ENCODE measurements at regions not wholly inside any gene's neighbourhood (a gene's known extent, or its start where the extent isn't known, plus 50 kb on each side); places are given as distances from the start of the nearest gene placed in this dataset.

GRCh38 chr12:89236748-89237383, 115.4 kb downstream of the DUSP6 start:
- Mint-ChIP-seq H3K4me1 (peaks cover 32% of the 10 kb centered on the region), H3K27me3 (ENCODE audit: low read depth in 3 of 3) (peaks cover 0 to 1% (median 0%) of the 10 kb centered on the region in 3 donors), H3K36me3 (peaks cover 0 to 7% of the 10 kb centered on the region in 2 donors), H3K9me3 (peaks cover 0 to 10% (median 2%) of the 10 kb centered on the region in 7 donors), H3K4me3 (no peak overlapping the region), H3K27ac (peak overlapping the region in 5 of 7 donors; percentile 65 to 86 (median 75))
- 32% methylated on average over 3 of the region's 3 CpGs for WGBS (ENCODE audit: insufficient coverage)
- Histone ChIP-seq H3K9me3 (replicated peaks in 1 of 2; ENCODE audit: control insufficient read depth in 1 of 2, insufficient read depth in 1 of 2, low read length in 2 of 2) (no peaks in the 10 kb centered on the region), H4K20me1 (ENCODE audit: insufficient read depth, low read length) (no peaks in the 10 kb centered on the region), H3K4me2 (replicated peaks; ENCODE audit: extremely low read depth, low read length, poor library complexity, severe bottlenecking) (no peak overlapping the region), H3K27me3 (ENCODE audit: control insufficient read depth in 2 of 2, insufficient read depth in 2 of 2, low read length in 2 of 2) (no peaks in the 10 kb centered on the region), H3K27ac (ENCODE audit: low read depth in 1 of 2, low read length in 2 of 2) (peak overlapping the region in 1 of 2 donors; percentile 50), H3K9ac (ENCODE audit: insufficient read depth, low read length, poor library complexity, severe bottlenecking) (no peak overlapping the region), H3K79me2 (ENCODE audit: insufficient read depth, low read length) (no peaks in the 10 kb centered on the region), H3K4me3 (replicated peaks in 1 of 3; ENCODE audit: low read depth in 2 of 3, low read length in 3 of 3) (no peak overlapping the region), H3K4me1 (ENCODE audit: control insufficient read depth in 1 of 2, insufficient read depth in 2 of 2, low read length in 2 of 2) (peaks cover 24 to 32% of the 10 kb centered on the region in 2 donors), H2AFZ (ENCODE audit: insufficient read depth, low read depth, low read length, poor library complexity, severe bottlenecking) (no peak overlapping the region), H3K36me3 (replicated peaks in 1 of 2; ENCODE audit: control insufficient read depth in 1 of 2, insufficient read depth in 2 of 2, low read length in 2 of 2) (no peaks in the 10 kb centered on the region)
- intact Hi-C loops (cut with micrococcal nuclease) = no loop called here
- TF ChIP-seq CTCF (IDR thresholded peaks at IDR 0.05) = no peak
- DNase-seq = peak in 2 of 3 donors; percentile 27 to 31

- no peak for TF ChIP-seq CTCF (IDR thresholded peaks at IDR 0.05)
- no peak overlapping the region for H3K4me3 Mint-ChIP-seq
- Histone ChIP-seq H4K20me1 (ENCODE audit: insufficient read depth, low read length) (no peaks in the 10 kb centered on the region), H3K4me1 (ENCODE audit: control insufficient read depth in 1 of 2, insufficient read depth in 2 of 2, low read length in 2 of 2) (peaks cover 24 to 32% of the 10 kb centered on the region in 2 donors), H2AFZ (ENCODE audit: insufficient read depth, low read depth, low read length, poor library complexity, severe bottlenecking) (no peak overlapping the region), H3K27me3 (ENCODE audit: control insufficient read depth in 2 of 2, insufficient read depth in 2 of 2, low read length in 2 of 2) (no peaks in the 10 kb centered on the region), H3K79me2 (ENCODE audit: insufficient read depth, low read length) (no peaks in the 10 kb centered on the region), H3K9me3 (replicated peaks in 1 of 2; ENCODE audit: control insufficient read depth in 1 of 2, insufficient read depth in 1 of 2, low read length in 2 of 2) (no peaks in the 10 kb centered on the region), H3K9ac (ENCODE audit: insufficient read depth, low read length, poor library complexity, severe bottlenecking) (no peak overlapping the region), H3K4me2 (replicated peaks; ENCODE audit: extremely low read depth, low read length, poor library complexity, severe bottlenecking) (peak overlapping the region; percentile 62), H3K36me3 (replicated peaks in 1 of 2; ENCODE audit: control insufficient read depth in 1 of 2, insufficient read depth in 2 of 2, low read length in 2 of 2) (no peaks in the 10 kb centered on the region), H3K27ac (ENCODE audit: low read depth in 1 of 2, low read length in 2 of 2) (peak overlapping the region in 1 of 2 donors; percentile 50), H3K4me3 (replicated peaks in 1 of 3; ENCODE audit: low read depth in 2 of 3, low read length in 3 of 3) (peak overlapping the region in 1 of 3 experiments; percentile 53)
- peak in 2 of 3 donors; percentile 18 to 32 for DNase-seq
- peaks cover 0 to 1% (median 0%) of the 10 kb centered on the region in 3 donors for H3K27me3 Mint-ChIP-seq (ENCODE audit: low read depth in 3 of 3)
- no CpG with 5 or more reads among the region's 1 CpG for WGBS (ENCODE audit: insufficient coverage)
- H3K36me3 Mint-ChIP-seq = peaks cover 0 to 7% of the 10 kb centered on the region in 2 donors
- intact Hi-C loops (cut with micrococcal nuclease) = no loop called here
- H3K9me3 Mint-ChIP-seq = peaks cover 0 to 10% (median 2%) of the 10 kb centered on the region in 7 donors
- H3K4me1 Mint-ChIP-seq = peaks cover 34% of the 10 kb centered on the region
- no peak overlapping the region for H3K27ac Mint-ChIP-seq
Measured at GRCh38 chr12:89236237-89236636, 116.1 kb downstream of the DUSP6 start.

All from CD14-positive monocyte (primary cell).